Neural crest cell (in vitro differentiated cells): ENCODE measurements at regions not wholly inside any gene's neighbourhood (a gene's known extent, or its start where the extent isn't known, plus 50 kb on each side); places are given as distances from the start of the nearest gene placed in this dataset.

Experiments used
- DNase-seq: peaks from one replicate; pipeline ENCODE4 v3.0.0; 2021; ENCODE audit warnings: low read depth, mixed read lengths, low spot score
- H3K27ac Mint-ChIP-seq: one replicate; pipeline ENCODE4 v1.8.0; 2021; ENCODE audit warnings: mild to moderate bottlenecking, mixed read lengths; ENCODE audit not compliant: unreplicated experiment
- H3K27me3 Mint-ChIP-seq: 2 replicates; pipeline ENCODE4 v1.8.0; 2021; ENCODE audit warnings: low read depth, mild to moderate bottlenecking, mixed read lengths
- H3K36me3 Mint-ChIP-seq: 2 replicates; pipeline ENCODE4 v1.8.0; 2021; ENCODE audit warnings: low read depth, mild to moderate bottlenecking, mixed read lengths
- H3K4me1 Mint-ChIP-seq: 2 replicates; pipeline ENCODE4 v1.8.0; 2021; ENCODE audit warnings: mixed read lengths
- H3K4me3 Mint-ChIP-seq: one replicate; pipeline ENCODE4 v1.8.0; 2021; ENCODE audit warnings: mild to moderate bottlenecking, mixed read lengths
- H3K9me3 Mint-ChIP-seq: 2 replicates; pipeline ENCODE4 v1.8.0; 2021; ENCODE audit warnings: mixed read lengths
- CTCF ChIP-seq: fragments of 200-600 bp; sonication (generic); conservative IDR thresholded peaks from 2 replicates; pipeline ENCODE4 v1.5.0; 2021; ENCODE audit warnings: antibody characterized with exemption, mild to moderate bottlenecking

DNA sequence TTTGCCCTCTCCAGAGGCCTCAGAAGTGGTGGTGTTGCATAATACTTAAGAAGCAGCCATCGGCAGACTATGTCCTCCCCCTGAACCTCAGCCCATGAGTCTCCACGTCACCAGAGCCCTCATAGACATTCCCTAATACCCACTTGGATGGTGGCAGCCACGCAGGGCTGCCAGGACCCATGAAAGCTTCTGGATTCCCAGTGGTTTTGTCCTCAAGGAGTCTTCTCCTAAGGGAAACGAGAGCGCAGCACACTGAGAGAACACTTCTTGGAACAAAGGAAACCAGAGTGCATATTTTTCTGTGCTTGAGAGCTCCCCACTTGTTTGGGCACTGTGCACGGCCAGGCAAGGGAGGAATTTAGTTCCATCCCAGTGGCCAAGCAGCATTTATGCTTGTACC is 204.1 kb upstream of the DMD start:
- Mint-ChIP-seq H3K27ac (no peak overlapping the region), H3K36me3 (no peaks in the 10 kb centered on the region), H3K4me3 (no peak overlapping the region), H3K9me3 (peaks cover 10% of the 10 kb centered on the region), H3K4me1 (no peaks in the 10 kb centered on the region), H3K27me3 (no peaks in the 10 kb centered on the region)
- no peak for DNase-seq
- no peak for TF ChIP-seq CTCF

- TF ChIP-seq CTCF = no peak
- H3K9me3 Mint-ChIP-seq = no peaks in the 10 kb centered on the region
- no peaks in the 10 kb centered on the region for H3K27me3 Mint-ChIP-seq
- DNase-seq = no peak
- no peaks in the 10 kb centered on the region for H3K4me1 Mint-ChIP-seq
- no peak overlapping the region for H3K4me3 Mint-ChIP-seq
- no peak overlapping the region for H3K27ac Mint-ChIP-seq
- no peaks in the 10 kb centered on the region for H3K36me3 Mint-ChIP-seq
Observed at GRCh38 chrX:33385546-33385945, 174.2 kb upstream of the DMD start.

DNA sequence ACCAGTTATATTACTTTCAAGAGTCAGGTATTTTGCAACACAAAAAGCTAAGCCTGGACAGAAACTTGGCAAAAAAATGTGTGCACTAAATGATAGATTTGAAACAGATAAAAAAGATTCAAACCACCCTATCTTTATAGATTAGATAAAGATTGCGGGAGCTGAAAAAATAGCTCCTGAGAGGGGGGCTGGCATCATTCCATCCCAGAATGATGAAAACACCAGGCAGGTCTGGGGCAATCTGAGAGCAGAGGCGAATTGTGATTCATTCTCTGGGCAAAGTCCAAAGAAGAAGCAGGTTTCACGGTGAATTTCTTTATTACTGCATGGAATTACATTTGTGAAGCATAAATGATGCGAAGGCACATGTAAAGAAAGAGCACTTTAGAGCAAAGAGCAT is 168.5 kb upstream of the DMD start:
- H3K4me1 Mint-ChIP-seq = no peaks in the 10 kb centered on the region
- H3K27me3 Mint-ChIP-seq = peaks cover 4% of the 10 kb centered on the region
- no peak overlapping the region for H3K27ac Mint-ChIP-seq
- H3K36me3 Mint-ChIP-seq = no peaks in the 10 kb centered on the region
- no peaks in the 10 kb centered on the region for H3K9me3 Mint-ChIP-seq
- no peak for TF ChIP-seq CTCF
- no peak overlapping the region for H3K4me3 Mint-ChIP-seq
- DNase-seq = no peak

DNA sequence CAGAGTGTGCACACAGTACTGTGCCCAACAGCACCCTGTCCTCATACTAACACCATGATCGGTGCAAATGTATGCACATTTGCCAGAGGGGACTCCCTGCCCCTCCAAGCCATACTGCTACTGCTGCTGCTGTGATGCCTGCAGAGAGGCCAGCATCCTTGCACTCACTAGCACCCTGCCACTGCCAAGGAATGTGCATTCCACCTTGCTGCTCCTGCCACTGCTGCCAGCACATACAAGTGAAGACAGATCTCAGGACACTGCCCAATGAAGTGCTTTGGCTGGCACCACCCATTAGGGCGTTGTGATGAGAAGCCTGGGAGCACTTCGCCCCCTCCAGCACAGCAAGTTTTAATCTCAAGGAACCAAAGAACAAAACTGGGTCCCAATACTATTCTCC is 146.3 kb upstream of the DMD start:
- Mint-ChIP-seq H3K27me3 (no peaks in the 10 kb centered on the region), H3K4me3 (no peak overlapping the region), H3K27ac (no peak overlapping the region), H3K36me3 (no peaks in the 10 kb centered on the region), H3K4me1 (no peaks in the 10 kb centered on the region), H3K9me3 (peaks cover 12% of the 10 kb centered on the region)
- DNase-seq = no peak
- TF ChIP-seq CTCF = no peak

- TF ChIP-seq CTCF = no peak
- no peak for DNase-seq
- H3K27ac Mint-ChIP-seq = no peak overlapping the region
- no peaks in the 10 kb centered on the region for H3K9me3 Mint-ChIP-seq
- H3K27me3 Mint-ChIP-seq = peaks cover 17% of the 10 kb centered on the region
- no peak overlapping the region for H3K4me3 Mint-ChIP-seq
- H3K4me1 Mint-ChIP-seq = peaks cover 5% of the 10 kb centered on the region
- H3K36me3 Mint-ChIP-seq = no peaks in the 10 kb centered on the region
Observed at GRCh38 chrX:33339219-33339618, 127.9 kb upstream of the DMD start.

GRCh38 chrX:33336783-33337182 is 125.4 kb upstream of the DMD start:
- Mint-ChIP-seq H3K4me1 (peaks cover 5% of the 10 kb centered on the region), H3K27ac (no peak overlapping the region), H3K36me3 (no peaks in the 10 kb centered on the region), H3K27me3 (peaks cover 19% of the 10 kb centered on the region), H3K9me3 (no peaks in the 10 kb centered on the region), H3K4me3 (no peak overlapping the region)
- DNase-seq = peak; percentile 34
- peak; percentile 74 for TF ChIP-seq CTCF
